AG09309 (cell line): ENCODE measurements at regions not wholly inside any gene's neighbourhood (a gene's known extent, or its start where the extent isn't known, plus 50 kb on each side); places are given as distances from the start of the nearest gene placed in this dataset.

Experiments used
- DNase-seq: peaks from one replicate; pipeline ENCODE4 v3.0.0-alpha.2; 2010; ENCODE audit warnings: low read depth
- H3K4me3 ChIP-seq: 2 replicates; pipeline ENCODE4 v1.5.1; 2011; ENCODE audit warnings: mild to moderate bottlenecking, low read depth, low read length, moderate library complexity; ENCODE audit not compliant: control insufficient read depth
- TF ChIP-seq, protein P1 (sequence below): IDR thresholded peaks from 2 replicates; pipeline ENCODE4 v1.5.1; 2011; ENCODE audit warnings: mild to moderate bottlenecking, low read depth, low read length, inconsistent platforms; ENCODE audit not compliant: insufficient read depth, control insufficient read depth; ENCODE audit errors: missing control alignments

DNA sequence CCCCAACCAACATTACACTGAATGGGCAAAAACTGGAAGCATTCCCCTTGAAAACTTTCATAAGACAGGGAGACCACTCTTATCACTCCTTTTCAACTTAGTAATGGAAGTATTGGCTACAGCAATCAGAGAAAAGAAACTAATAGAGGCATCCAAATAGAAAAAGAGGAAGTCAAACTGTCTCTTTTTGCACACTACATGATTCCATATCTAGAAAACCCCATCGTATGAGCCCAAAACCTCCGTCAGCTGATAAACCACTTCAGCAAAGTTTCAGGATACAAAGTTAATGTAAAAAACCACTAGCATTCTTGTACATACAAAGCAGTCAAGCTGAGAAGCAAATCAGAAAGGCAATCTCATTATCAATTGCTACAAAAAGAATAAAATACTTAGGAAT lies 580.4 kb upstream of the PTCHD4 start:
- H3K4me3 ChIP-seq: no peak overlapping the region
- DNase-seq: no peak
- TF ChIP-seq, protein P1, sequence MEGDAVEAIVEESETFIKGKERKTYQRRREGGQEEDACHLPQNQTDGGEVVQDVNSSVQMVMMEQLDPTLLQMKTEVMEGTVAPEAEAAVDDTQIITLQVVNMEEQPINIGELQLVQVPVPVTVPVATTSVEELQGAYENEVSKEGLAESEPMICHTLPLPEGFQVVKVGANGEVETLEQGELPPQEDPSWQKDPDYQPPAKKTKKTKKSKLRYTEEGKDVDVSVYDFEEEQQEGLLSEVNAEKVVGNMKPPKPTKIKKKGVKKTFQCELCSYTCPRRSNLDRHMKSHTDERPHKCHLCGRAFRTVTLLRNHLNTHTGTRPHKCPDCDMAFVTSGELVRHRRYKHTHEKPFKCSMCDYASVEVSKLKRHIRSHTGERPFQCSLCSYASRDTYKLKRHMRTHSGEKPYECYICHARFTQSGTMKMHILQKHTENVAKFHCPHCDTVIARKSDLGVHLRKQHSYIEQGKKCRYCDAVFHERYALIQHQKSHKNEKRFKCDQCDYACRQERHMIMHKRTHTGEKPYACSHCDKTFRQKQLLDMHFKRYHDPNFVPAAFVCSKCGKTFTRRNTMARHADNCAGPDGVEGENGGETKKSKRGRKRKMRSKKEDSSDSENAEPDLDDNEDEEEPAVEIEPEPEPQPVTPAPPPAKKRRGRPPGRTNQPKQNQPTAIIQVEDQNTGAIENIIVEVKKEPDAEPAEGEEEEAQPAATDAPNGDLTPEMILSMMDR: no peak

DNA sequence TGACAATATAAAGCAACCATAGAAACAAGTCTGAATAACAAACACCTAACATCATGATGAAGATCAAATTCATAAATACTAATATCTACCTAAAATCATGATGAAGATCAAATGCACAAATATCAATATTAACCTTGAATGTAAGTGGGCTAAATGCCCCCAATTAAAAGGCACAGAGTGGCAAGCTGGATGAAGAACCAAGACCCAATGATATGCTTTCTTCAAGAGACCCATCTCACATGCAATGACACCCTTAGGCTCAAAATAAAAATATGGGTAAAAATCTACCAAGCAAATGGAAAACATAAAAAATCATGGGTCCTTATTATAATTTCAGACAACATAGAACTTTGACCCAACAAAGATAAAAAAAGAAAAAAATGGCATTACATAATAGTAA lies 578.5 kb upstream of the PTCHD4 start:
- TF ChIP-seq, protein P1: no peak
- H3K4me3 ChIP-seq: no peak overlapping the region
- DNase-seq: no peak

DNA sequence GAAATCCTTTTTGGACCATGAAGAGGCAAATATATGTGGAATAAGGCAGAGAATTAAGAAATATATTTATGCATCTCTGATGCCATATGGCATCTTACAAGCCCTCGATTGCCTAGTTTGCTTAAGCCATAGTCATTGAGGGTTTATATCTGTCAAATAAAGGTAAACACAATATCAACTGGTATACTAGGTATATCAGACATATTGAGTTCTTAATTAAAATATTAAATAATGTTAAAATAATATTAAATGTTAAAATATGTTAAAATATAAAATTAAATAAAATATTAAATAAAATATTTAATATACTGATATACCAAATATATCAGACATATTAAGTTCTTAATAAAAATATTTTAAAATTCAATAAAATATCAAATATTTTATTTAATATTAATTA lies 567.4 kb upstream of the PTCHD4 start:
- TF ChIP-seq, protein P1: no peak
- no peak overlapping the region for H3K4me3 ChIP-seq
- DNase-seq: no peak

DNA sequence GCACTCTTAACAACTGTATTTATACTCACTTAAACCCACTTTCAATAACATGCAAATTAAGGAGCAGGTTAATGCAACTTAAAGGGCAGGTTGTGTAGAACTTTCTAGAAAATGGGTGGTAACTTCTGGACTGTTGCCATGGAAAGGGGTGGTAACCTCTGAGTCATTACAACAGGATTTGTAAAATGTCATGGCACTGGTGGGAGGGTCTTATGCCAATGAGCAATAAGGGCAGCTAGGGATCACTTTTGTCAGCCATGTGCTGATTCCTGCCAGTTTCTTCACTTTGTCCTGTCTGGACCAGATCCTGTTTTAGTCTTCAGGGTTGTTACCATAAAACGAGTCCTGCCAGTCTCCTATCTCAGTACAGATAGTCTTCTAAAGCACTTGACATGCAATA lies 560.5 kb upstream of the PTCHD4 start:
- H3K4me3 ChIP-seq: no peak overlapping the region
- DNase-seq: no peak
- TF ChIP-seq, protein P1: no peak

DNA sequence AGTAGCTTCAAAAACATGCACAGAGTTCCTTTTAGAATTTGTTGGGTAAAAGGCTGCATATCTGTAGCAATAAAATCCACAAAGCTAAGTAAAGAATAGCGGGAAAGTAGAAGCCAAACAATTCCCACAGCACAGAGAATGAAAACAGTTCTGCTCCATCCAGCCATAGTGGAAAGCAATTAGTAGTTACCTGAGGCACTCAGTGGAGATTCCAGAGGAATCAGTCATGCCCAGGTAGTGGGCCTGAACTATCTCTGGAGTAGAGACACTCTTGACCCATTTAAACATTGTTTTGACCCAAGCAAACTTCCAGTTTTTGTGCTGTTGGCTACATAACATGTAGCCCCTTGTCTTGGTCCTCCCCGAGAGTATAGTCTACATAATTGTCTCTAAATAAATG lies 559.5 kb upstream of the PTCHD4 start:
- DNase-seq: no peak
- TF ChIP-seq, protein P1: no peak

DNA sequence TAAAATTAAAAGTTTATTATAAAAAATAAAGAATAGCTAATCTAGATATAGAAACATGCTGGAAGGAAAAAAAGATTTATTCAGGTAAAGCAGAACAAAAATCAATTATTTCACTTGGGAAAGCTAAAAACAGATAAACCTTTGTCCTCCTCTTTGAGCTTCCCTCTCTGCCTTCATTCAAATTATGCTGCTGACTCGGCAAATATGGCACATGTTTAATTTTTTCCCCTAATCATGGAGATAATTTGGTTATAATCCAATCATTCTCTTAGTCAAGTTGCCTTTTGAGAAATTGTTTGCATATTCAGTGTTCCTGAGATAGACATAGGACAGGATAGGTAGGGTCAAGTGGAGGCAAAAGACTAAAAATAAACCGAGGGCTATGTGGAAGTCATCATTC lies 556.8 kb upstream of the PTCHD4 start:
- no peak for DNase-seq
- no peak overlapping the region for H3K4me3 ChIP-seq
- TF ChIP-seq, protein P1: no peak

More for the DNA sequence above, 559.5 kb upstream of the PTCHD4 start:
- H3K4me3 ChIP-seq: no peak overlapping the region

DNA sequence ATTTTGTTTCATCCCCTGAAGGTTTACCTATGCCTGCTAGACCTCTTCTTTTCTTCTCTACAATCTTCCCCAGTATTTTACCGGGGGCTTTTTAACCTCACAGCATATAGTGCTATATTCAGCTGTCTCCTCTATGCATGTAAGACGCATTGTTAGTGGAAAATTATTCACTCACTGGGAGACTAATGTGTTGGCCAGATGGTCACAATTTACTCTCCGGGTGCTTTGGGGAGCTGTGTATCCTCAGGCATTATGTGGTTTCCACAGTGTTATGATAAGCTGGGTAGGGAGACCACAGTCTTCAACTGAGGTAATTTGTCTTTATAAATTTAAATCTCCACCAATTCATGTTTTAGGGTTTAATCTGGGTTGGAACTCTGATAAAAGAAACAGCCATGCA lies 553.8 kb upstream of the PTCHD4 start:
- DNase-seq: peak; percentile 23
- no peak overlapping the region for H3K4me3 ChIP-seq
- TF ChIP-seq, protein P1: no peak
